Ishikawa (cell line): ENCODE measurements at regions not wholly inside any gene's neighbourhood (a gene's known extent, or its start where the extent isn't known, plus 50 kb on each side); places are given as distances from the start of the nearest gene placed in this dataset.
A peak's percentile ranks its signal among the peaks of the same experiment; 100 is the strongest.

ENCODE experiments used
- CEBPB ChIP-seq: IDR thresholded peaks from 2 replicates; pipeline ENCODE4 v1.6.1; 2012
- CREB1 ChIP-seq: IDR thresholded peaks from 2 replicates; pipeline ENCODE4 v1.6.1; 2012; ENCODE audit warnings: low read depth
- EGR1 ChIP-seq: IDR thresholded peaks from 2 replicates; pipeline ENCODE4 v1.6.1; 2012
- EP300 ChIP-seq: IDR thresholded peaks from 2 replicates; pipeline ENCODE4 v1.6.1; 2012; ENCODE audit warnings: borderline replicate concordance
- FOXM1 ChIP-seq: IDR thresholded peaks from 2 replicates; pipeline ENCODE4 v1.6.1; 2012; ENCODE audit warnings: low read depth, borderline replicate concordance
- NFIC ChIP-seq: IDR thresholded peaks from 2 replicates; pipeline ENCODE4 v1.6.1; 2012
- RAD21 ChIP-seq: IDR thresholded peaks from 2 replicates; pipeline ENCODE4 v1.6.1; 2012; ENCODE audit warnings: low read depth
- TAF1 ChIP-seq: IDR thresholded peaks from 2 replicates; pipeline ENCODE4 v1.6.1; 2012; ENCODE audit warnings: low read depth, mild to moderate bottlenecking
- TCF12 ChIP-seq: IDR thresholded peaks from 2 replicates; pipeline ENCODE4 v1.6.1; 2012; ENCODE audit warnings: low read depth
- TEAD4 ChIP-seq: IDR thresholded peaks from 2 replicates; pipeline ENCODE4 v1.6.1; 2012
- YY1 ChIP-seq: IDR thresholded peaks from 2 replicates; pipeline ENCODE4 v1.6.1; 2012; ENCODE audit warnings: low read depth
- ZBTB7A ChIP-seq: IDR thresholded peaks from 2 replicates; pipeline ENCODE4 v1.6.1; 2012; ENCODE audit warnings: low read depth
- TF ChIP-seq, protein P1 (sequence below): IDR thresholded peaks from 2 replicates; pipeline ENCODE4 v1.6.1; 2012; ENCODE audit warnings: low read depth, mild to moderate bottlenecking
- TF ChIP-seq, protein P2 (sequence below): IDR thresholded peaks from 2 replicates; pipeline ENCODE4 v1.6.1; 2012
- TF ChIP-seq, protein P3 (sequence below): IDR thresholded peaks from 2 replicates; pipeline ENCODE4 v1.6.1; 2012

DNA sequence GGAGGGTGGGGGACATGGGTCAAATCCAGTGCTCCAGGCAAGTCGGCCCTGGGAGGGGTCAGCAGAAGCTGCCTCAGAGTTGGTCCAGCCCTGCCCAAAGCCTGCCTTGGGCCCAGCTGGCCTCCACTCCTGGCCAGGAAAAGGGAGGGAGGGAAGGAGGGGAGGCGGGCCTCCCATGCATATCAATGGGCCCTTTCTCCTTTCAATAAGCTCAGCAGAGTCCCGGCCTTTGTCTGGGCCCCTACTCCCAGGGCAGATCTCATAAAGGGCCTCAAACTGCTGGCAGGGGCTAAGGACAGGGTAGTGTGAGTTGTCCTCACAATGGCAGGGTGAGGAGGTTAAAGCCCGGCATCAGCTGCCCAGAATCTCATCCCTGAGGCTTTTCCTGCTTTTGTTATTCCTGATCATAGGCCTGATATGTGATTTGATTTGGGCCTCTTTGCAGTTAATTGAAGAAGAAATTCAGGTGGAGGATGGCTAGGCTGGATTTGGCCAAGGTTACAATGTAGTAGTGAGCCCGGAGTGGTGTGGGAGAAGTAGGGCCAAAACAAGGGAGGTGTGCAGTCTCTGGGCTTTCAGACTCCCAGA, 121.1 kb upstream of the ATP6AP2 start:
- TF ChIP-seq TAF1 (no peak), FOXM1 (no peak), CREB1 (no peak)
- TF ChIP-seq, protein P1, sequence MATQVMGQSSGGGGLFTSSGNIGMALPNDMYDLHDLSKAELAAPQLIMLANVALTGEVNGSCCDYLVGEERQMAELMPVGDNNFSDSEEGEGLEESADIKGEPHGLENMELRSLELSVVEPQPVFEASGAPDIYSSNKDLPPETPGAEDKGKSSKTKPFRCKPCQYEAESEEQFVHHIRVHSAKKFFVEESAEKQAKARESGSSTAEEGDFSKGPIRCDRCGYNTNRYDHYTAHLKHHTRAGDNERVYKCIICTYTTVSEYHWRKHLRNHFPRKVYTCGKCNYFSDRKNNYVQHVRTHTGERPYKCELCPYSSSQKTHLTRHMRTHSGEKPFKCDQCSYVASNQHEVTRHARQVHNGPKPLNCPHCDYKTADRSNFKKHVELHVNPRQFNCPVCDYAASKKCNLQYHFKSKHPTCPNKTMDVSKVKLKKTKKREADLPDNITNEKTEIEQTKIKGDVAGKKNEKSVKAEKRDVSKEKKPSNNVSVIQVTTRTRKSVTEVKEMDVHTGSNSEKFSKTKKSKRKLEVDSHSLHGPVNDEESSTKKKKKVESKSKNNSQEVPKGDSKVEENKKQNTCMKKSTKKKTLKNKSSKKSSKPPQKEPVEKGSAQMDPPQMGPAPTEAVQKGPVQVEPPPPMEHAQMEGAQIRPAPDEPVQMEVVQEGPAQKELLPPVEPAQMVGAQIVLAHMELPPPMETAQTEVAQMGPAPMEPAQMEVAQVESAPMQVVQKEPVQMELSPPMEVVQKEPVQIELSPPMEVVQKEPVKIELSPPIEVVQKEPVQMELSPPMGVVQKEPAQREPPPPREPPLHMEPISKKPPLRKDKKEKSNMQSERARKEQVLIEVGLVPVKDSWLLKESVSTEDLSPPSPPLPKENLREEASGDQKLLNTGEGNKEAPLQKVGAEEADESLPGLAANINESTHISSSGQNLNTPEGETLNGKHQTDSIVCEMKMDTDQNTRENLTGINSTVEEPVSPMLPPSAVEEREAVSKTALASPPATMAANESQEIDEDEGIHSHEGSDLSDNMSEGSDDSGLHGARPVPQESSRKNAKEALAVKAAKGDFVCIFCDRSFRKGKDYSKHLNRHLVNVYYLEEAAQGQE = no peak
- TF ChIP-seq, protein P2, sequence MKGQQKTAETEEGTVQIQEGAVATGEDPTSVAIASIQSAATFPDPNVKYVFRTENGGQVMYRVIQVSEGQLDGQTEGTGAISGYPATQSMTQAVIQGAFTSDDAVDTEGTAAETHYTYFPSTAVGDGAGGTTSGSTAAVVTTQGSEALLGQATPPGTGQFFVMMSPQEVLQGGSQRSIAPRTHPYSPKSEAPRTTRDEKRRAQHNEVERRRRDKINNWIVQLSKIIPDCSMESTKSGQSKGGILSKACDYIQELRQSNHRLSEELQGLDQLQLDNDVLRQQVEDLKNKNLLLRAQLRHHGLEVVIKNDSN = no peak

DNA sequence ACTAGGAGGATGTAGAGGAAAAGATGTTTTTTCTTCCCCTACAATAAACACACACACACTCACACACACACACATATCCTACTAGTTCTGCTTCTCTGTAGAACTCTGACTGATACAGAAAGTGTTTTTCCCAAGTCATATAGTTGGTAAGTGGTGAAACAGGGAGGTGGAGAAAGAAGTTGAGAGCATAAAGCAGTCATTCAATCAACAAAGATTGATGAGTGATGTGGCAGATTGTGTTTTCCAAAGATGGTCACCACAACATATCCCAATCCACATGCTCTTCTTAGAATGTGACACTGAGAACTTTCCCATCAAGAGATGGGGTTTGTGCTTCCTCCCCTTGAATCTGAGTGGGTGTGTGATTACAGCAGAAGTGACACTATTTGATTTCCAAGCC, 123.4 kb upstream of the ATP6AP2 start:
- TF ChIP-seq NFIC (no peak), ZBTB7A (no peak)
- TF ChIP-seq, protein P3, sequence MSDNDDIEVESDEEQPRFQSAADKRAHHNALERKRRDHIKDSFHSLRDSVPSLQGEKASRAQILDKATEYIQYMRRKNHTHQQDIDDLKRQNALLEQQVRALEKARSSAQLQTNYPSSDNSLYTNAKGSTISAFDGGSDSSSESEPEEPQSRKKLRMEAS = no peak
- TF ChIP-seq, protein P2 = no peak

DNA sequence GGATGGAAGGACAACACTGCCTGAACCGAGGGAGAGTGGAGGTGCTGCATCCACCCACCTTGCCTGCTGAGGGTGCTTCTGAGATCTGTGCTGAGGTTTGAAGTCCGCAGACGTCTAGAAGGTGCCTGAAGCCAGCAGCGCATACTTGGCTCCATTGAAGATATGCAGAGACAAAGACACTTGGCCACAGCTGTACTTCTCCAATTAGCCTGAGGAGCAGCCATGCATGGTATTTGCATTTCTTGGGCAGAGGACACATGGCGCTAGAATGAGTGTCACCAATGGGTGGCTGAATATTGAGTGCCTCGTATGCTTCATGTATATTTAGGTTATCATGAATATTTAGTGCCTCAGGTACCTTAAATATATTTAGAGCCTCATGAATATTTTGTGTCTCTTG, 128.7 kb upstream of the ATP6AP2 start:
- TF ChIP-seq TEAD4 (no peak), RAD21 (no peak), CEBPB (no peak), EGR1 (no peak), EP300 (no peak)

DNA sequence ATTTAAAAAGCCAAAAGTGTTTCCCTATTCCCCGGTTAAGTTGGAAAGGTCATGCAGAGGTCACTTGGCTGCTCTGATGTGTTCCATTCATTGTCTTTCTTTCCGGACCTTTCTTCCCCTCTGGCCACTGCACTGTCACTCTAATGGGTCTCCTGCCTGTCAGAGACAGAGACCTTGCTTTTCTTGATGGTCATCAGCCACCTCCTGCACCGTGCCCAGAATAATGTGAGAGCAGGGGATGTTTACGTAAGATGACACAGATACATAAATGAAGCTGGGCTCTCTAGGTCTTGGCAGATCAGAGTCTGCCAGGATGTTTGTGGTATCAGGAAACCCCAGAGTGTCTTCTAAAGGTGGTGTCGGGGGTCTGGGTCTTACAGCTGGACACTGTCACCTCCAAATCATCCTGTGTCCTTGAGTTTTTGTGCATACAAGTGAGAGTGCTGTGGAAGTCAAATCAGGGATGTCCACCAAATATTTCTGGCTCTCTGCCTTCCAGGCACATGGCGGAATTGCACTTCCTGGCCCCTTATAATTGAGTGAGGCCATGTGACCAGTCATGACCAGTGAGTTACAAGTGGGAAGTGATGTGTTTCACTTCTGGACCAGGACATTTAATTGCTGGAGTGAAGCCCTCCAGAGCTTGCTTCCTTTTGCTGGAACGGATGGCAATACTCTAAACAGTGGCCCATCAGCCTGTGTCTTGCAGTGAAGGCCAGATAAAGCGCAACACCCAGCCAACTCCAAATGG, 130.6 kb upstream of the ATP6AP2 start:
- TF ChIP-seq, protein P3 = no peak
- TF ChIP-seq CREB1 (no peak), EGR1 (no peak), FOXM1 (no peak), TCF12 (no peak), TEAD4 (no peak), RAD21 (no peak), CEBPB (no peak), EP300 (no peak), ZBTB7A (no peak), YY1 (no peak), NFIC (no peak), TAF1 (no peak)
- TF ChIP-seq, protein P2 = no peak
- TF ChIP-seq, protein P1 = no peak

DNA sequence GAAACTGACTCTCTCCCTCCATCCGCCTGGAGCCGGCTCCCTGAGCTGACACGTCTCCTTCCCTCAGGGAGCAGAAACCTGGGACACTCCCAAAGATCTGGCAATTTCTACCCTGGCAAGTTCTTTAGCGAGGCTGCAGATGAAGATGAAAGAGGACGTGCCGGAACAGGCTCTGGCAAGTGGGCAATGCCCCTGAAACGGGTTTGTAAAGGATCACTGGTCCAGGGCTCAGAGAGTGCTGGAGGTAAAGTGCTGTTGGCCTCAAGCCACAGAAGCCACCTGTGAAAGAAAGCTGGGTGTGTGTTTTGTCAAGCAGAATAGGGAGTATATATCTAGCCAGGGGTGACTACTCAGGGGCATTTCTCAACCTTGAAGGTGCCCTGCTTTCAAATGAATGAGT, 131.4 kb upstream of the ATP6AP2 start:
- TF ChIP-seq CEBPB (no peak), EP300 (no peak), TEAD4 (no peak), EGR1 (no peak), NFIC (0 out of 2 replicates have a peak, but pooled peaks have one; percentile 30)
- TF ChIP-seq, protein P1 = no peak
- TF ChIP-seq, protein P2 = no peak
